Gastrocnemius medialis (tissue), 4 donors: ENCODE measurements at regions not wholly inside any gene's neighbourhood (a gene's known extent, or its start where the extent isn't known, plus 50 kb on each side); places are given as distances from the start of the nearest gene placed in this dataset.

Experiments
- CTCF ChIP-seq, 5 experiments: fragments of 450-650 bp in 3 of 5; fragments of 200-600 bp in 2 of 5; sonication (generic) in 2 of 5; IDR thresholded peaks in 4 of 5; conservative IDR thresholded peaks in 1 of 5; 1 replicate in 4 of 5; 2 replicates in 1 of 5; pipeline ENCODE4 v1.5.1; 2016 to 2019; ENCODE audit warnings: antibody characterized with exemption in 5 of 5, mild to moderate bottlenecking in 3 of 5, moderate library complexity in 3 of 5
- POLR2A ChIP-seq, 2 donors: fragments of 450-650 bp; IDR thresholded peaks; one replicate each; pipeline ENCODE4 v1.6.1; 2017; ENCODE audit warnings: antibody characterized with exemption in 2 of 2, mild to moderate bottlenecking in 2 of 2, moderate library complexity in 2 of 2

- TF ChIP-seq CTCF (IDR thresholded peaks at IDR 0.05 in 4 of 5, conservative IDR thresholded peaks at IDR 0.05 in 1 of 5) (no peak), POLR2A (IDR thresholded peaks at IDR 0.05) (no peak)
Observed at GRCh38 chrX:98380106-98380505, 1496.4 kb downstream of the RPA4 start.
